IMR-90 (cell line): ENCODE measurements at regions not wholly inside any gene's neighbourhood (a gene's known extent, or its start where the extent isn't known, plus 50 kb on each side); places are given as distances from the start of the nearest gene placed in this dataset.
A peak's percentile ranks its signal among the peaks of the same experiment; 100 is the strongest.

Source experiments
- ATAC-seq: fragments of 200-7000 bp; cut with Tn5 transposase; 2 replicates; pipeline ENCODE4 v1.9.1; 2020; ENCODE audit warnings: low read depth, mild to moderate bottlenecking, moderate library complexity
- BruUV-seq: library from RNA; stranded (reverse); fragments of 400-500 nt; replicated peaks from 2 replicates; lab custom pipeline; 2021; lab: Mats Ljungman, UMichigan
- CTCF ChIA-PET: fragments of 300-600 bp; formaldehyde crosslinking; extraction: SDS; loops from one replicate; lab custom pipeline; 2021; ENCODE audit warnings: antibody characterized with exemption; lab: Yijun Ruan, JAX
- POLR2A ChIA-PET: fragments of 300-600 bp; sonication (Branson Sonifier 250); formaldehyde crosslinking; loops from one replicate; lab custom pipeline; 2022; ENCODE audit warnings: antibody characterized with exemption; ENCODE audit not compliant: unreplicated experiment; lab: Charles Lee
- DNase-seq: peaks from one replicate; pipeline ENCODE4 v3.0.0; 2013
- H2AFZ ChIP-seq: replicated peaks from 2 replicates; pipeline ENCODE3; 2013; ENCODE audit warnings: low read length, mild to moderate bottlenecking; ENCODE audit not compliant: poor library complexity
- H2AK5ac ChIP-seq: 2 replicates; pipeline ENCODE4 v1.6.1; 2013; ENCODE audit warnings: low read depth, low read length, inconsistent platforms
- H2AK9ac ChIP-seq: replicated peaks from 2 replicates; pipeline ENCODE3; 2013; ENCODE audit warnings: mild to moderate bottlenecking, low read depth, low read length, moderate library complexity; ENCODE audit not compliant: poor library complexity
- H2BK120ac ChIP-seq: 2 replicates; pipeline ENCODE4 v1.6.1; 2013; ENCODE audit warnings: low read depth, low read length, inconsistent platforms
- H2BK15ac ChIP-seq: 3 replicates; pipeline ENCODE4 v1.6.1; 2013; ENCODE audit warnings: low read depth, low read length, inconsistent platforms
- H2BK20ac ChIP-seq: 2 replicates; pipeline ENCODE4 v1.6.1; 2013; ENCODE audit warnings: low read depth, mild to moderate bottlenecking, inconsistent platforms, low read length, moderate library complexity
- H2BK5ac ChIP-seq: 2 replicates; pipeline ENCODE4 v1.6.1; 2013; ENCODE audit warnings: mild to moderate bottlenecking, low read depth, low read length, inconsistent platforms; ENCODE audit not compliant: poor library complexity, severe bottlenecking
- H3K14ac ChIP-seq: replicated peaks from 2 replicates; pipeline ENCODE4 v1.6.1; 2013; ENCODE audit warnings: low read depth, low read length, inconsistent platforms
- H3K18ac ChIP-seq: 2 replicates; pipeline ENCODE4 v1.6.1; 2013; ENCODE audit warnings: low read depth, low read length, control low read depth
- H3K23ac ChIP-seq: 2 replicates; pipeline ENCODE4 v1.6.1; 2013; ENCODE audit warnings: low read depth, low read length, inconsistent platforms
- H3K27ac ChIP-seq: 2 replicates; pipeline ENCODE4 v1.5.1; 2013; ENCODE audit warnings: mild to moderate bottlenecking, control low read depth, low read length; ENCODE audit not compliant: insufficient read depth
- H3K27me3 ChIP-seq: 2 replicates; pipeline ENCODE4 v1.6.1; 2013; ENCODE audit warnings: low read length; ENCODE audit not compliant: control insufficient read depth, insufficient read depth
- H3K36me3 ChIP-seq: 2 replicates; pipeline ENCODE4 v1.6.1; 2013; ENCODE audit warnings: low read length, mixed read lengths; ENCODE audit not compliant: control insufficient read depth, insufficient read depth
- H3K4ac ChIP-seq: 2 replicates; pipeline ENCODE4 v1.6.1; 2013; ENCODE audit warnings: low read depth, low read length, inconsistent platforms
- H3K4me1 ChIP-seq: 2 replicates; pipeline ENCODE4 v1.6.1; 2013; ENCODE audit warnings: low read length, mixed read lengths; ENCODE audit not compliant: control insufficient read depth, insufficient read depth
- H3K4me2 ChIP-seq: 2 replicates; pipeline ENCODE4 v1.6.1; 2013; ENCODE audit warnings: low read depth, mild to moderate bottlenecking, control low read depth, low read length, moderate library complexity
- H3K4me3 ChIP-seq: 2 replicates; pipeline ENCODE4 v1.5.1; 2013; ENCODE audit warnings: low read depth, mild to moderate bottlenecking, control low read depth, low read length, moderate library complexity; ENCODE audit not compliant: insufficient read depth
- H3K56ac ChIP-seq: 2 replicates; pipeline ENCODE4 v1.6.1; 2013; ENCODE audit warnings: low read length, inconsistent platforms; ENCODE audit not compliant: insufficient read depth; ENCODE audit errors: extremely low read depth
- H3K79me1 ChIP-seq, 2 experiments: 2 replicates each; pipeline ENCODE4 v1.6.1; 2013; ENCODE audit warnings: low read length in 2 of 2, inconsistent platforms in 1 of 2, low read depth in 1 of 2
- H3K9ac ChIP-seq: 2 replicates; pipeline ENCODE4 v1.6.1; 2013; ENCODE audit warnings: low read depth, low read length, control low read depth
- H3K9me1 ChIP-seq: 2 replicates; pipeline ENCODE4 v1.6.1; 2013; ENCODE audit warnings: low read length, inconsistent platforms; ENCODE audit not compliant: insufficient read depth
- H3K9me3 ChIP-seq: 2 replicates; pipeline ENCODE4 v1.6.1; 2013; ENCODE audit warnings: low read length; ENCODE audit not compliant: control insufficient read depth, insufficient read depth
- H4K20me1 ChIP-seq: 2 replicates; pipeline ENCODE4 v1.6.1; 2013; ENCODE audit warnings: low read length, inconsistent platforms; ENCODE audit not compliant: insufficient read depth
- H4K5ac ChIP-seq: 2 replicates; pipeline ENCODE4 v1.6.1; 2013; ENCODE audit warnings: mild to moderate bottlenecking, low read depth, low read length, control low read depth
- H4K8ac ChIP-seq, 2 experiments: 2 replicates each; pipeline ENCODE4 v1.6.1; 2013; ENCODE audit warnings: low read depth in 2 of 2, low read length in 2 of 2, control low read depth in 1 of 2, inconsistent platforms in 1 of 2
- H4K91ac ChIP-seq: 2 replicates; pipeline ENCODE4 v1.6.1; 2013; ENCODE audit warnings: low read depth, low read length, inconsistent platforms; ENCODE audit not compliant: insufficient read depth
- CEBPB ChIP-seq: IDR thresholded peaks from 2 replicates; pipeline ENCODE4 v1.6.1; 2012; ENCODE audit warnings: low read depth, low read length, improper control_type of control experiment
- CHD1 ChIP-seq: IDR thresholded peaks from 2 replicates; pipeline ENCODE4 v1.6.1; 2012; ENCODE audit warnings: low read depth, low read length, improper control_type of control experiment
- FOS ChIP-seq: fragments of 150-350 bp; IDR thresholded peaks from 2 replicates; pipeline ENCODE4 v1.6.1; 2016; ENCODE audit warnings: low read depth, low read length
- MAFK ChIP-seq: IDR thresholded peaks from 2 replicates; pipeline ENCODE4 v1.6.1; 2012; ENCODE audit warnings: low read depth, low read length, improper control_type of control experiment
- RAD21 ChIP-seq: IDR thresholded peaks from 2 replicates; pipeline ENCODE4 v1.6.1; 2012; ENCODE audit warnings: low read length, improper control_type of control experiment
- RCOR1 ChIP-seq: IDR thresholded peaks from 2 replicates; pipeline ENCODE4 v1.6.1; 2012; ENCODE audit warnings: mild to moderate bottlenecking, low read length, improper control_type of control experiment; ENCODE audit not compliant: insufficient replicate concordance
- WGBS, 2 experiments: methylation state at CpG; one replicate each; pipeline versions ENCODE4 v1.1.5 to v1.1.7; 2013; ENCODE audit warnings: missing lambda C conversion rate in 2 of 2; ENCODE audit not compliant: insufficient read length in 1 of 2; ENCODE audit errors: extremely low coverage in 2 of 2; 5-methylcytosine and 5-hydroxymethylcytosine counted together
- dilution Hi-C: fragments of 300-500 bp; cut with HindIII; formaldehyde crosslinking; loops from one replicate; pipeline ENCODE4 v1.14.3; 2018; ENCODE audit warnings: low sequenced_read_pairs; ENCODE audit not compliant: unreplicated experiment
- in situ Hi-C: fragments of 300-500 bp; cut with MboI; formaldehyde crosslinking; loops from 3 replicates; pipeline ENCODE4 v1.14.3; 2019; ENCODE audit warnings: low sequenced_read_pairs, inconsistent platforms, mixed read lengths
- intact Hi-C: fragments of 100-400 bp; cut with micrococcal nuclease; formaldehyde crosslinking; loops from 2 replicates; pipeline ENCODE4 v1.10.0; 2022
- TF ChIP-seq, protein P1 (sequence below): conservative IDR thresholded peaks from 2 replicates; pipeline ENCODE4 v1.5.1; 2012; ENCODE audit warnings: mild to moderate bottlenecking, low read depth, low read length, improper control_type of control experiment

DNA sequence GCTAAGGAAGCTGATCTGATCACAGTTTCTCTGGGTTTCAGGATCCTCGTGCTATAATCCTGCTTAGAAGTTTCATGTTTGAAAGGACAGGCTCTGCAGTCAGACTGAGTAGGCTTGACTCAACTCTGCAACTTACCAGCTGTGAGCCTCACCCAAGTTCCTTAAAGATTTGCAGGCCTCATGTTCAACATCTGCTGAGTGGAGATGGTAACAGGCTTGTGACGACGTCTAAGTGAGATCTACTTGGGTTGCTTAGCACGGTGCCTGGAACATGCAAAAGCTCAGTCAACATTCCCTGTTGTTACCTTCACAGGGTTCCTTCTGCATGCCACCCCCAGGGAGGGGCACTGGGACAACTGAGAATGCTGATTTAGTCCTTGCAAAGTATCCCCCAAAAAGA lies 164.2 kb downstream of the C1D start:
- H2AK9ac ChIP-seq: no peak overlapping the region
- H3K9me1 ChIP-seq: 0 out of 2 replicates have a peak, but pooled peaks cover under 1% of the 10 kb centered on the region
- H4K8ac ChIP-seq: no peak overlapping the region
- CTCF ChIA-PET: no interaction called here
- no CpG with 5 or more reads among the region's 4 CpGs for whole genome bisulfite sequencing, 2 experiments
- H3K9ac ChIP-seq: no peak overlapping the region
- BruUV-seq: no TSS peak
- no peaks in the 10 kb centered on the region for H4K20me1 ChIP-seq
- intact Hi-C loops: no loop called here
- no peak overlapping the region for H3K56ac ChIP-seq
- H4K91ac ChIP-seq: no peak overlapping the region
- no peaks in the 10 kb centered on the region for H3K36me3 ChIP-seq
- H2BK120ac ChIP-seq: no peak overlapping the region
- no peak overlapping the region for H3K23ac ChIP-seq
- dilution Hi-C loops: no loop called here
- no peak overlapping the region for H2AFZ ChIP-seq
- H2AK5ac ChIP-seq: no peak overlapping the region
- no peaks in the 10 kb centered on the region for H3K27me3 ChIP-seq
- ATAC-seq (no peak), DNase-seq (peak; percentile 10)
- no peak overlapping the region for H3K18ac ChIP-seq
- no peak overlapping the region for H4K5ac ChIP-seq
- in situ Hi-C loops: no loop called here
- H3K9me3 ChIP-seq: peaks cover 5% of the 10 kb centered on the region
- no peak overlapping the region for H2BK5ac ChIP-seq
- H3K79me1 ChIP-seq: no peaks in the 10 kb centered on the region
- no peak overlapping the region for H3K4me2 ChIP-seq
- TF ChIP-seq CEBPB (no peak), FOS (no peak), RAD21 (no peak), RCOR1 (no peak), MAFK (no peak), CHD1 (no peak)
- TF ChIP-seq, protein P1, sequence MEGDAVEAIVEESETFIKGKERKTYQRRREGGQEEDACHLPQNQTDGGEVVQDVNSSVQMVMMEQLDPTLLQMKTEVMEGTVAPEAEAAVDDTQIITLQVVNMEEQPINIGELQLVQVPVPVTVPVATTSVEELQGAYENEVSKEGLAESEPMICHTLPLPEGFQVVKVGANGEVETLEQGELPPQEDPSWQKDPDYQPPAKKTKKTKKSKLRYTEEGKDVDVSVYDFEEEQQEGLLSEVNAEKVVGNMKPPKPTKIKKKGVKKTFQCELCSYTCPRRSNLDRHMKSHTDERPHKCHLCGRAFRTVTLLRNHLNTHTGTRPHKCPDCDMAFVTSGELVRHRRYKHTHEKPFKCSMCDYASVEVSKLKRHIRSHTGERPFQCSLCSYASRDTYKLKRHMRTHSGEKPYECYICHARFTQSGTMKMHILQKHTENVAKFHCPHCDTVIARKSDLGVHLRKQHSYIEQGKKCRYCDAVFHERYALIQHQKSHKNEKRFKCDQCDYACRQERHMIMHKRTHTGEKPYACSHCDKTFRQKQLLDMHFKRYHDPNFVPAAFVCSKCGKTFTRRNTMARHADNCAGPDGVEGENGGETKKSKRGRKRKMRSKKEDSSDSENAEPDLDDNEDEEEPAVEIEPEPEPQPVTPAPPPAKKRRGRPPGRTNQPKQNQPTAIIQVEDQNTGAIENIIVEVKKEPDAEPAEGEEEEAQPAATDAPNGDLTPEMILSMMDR: no peak
- POLR2A ChIA-PET: interaction anchor here (0.7 kb wide), 1 partner anchor 21 kb away, joined by 3 read pairs; no protein-coding TSS in a partner anchor
- no peak overlapping the region for H2BK20ac ChIP-seq
- H3K4ac ChIP-seq: no peak overlapping the region
- no peak overlapping the region for H3K4me3 ChIP-seq
- no peak overlapping the region for H3K27ac ChIP-seq
- H3K14ac ChIP-seq: no peak overlapping the region
- no peaks in the 10 kb centered on the region for H3K4me1 ChIP-seq
- H2BK15ac ChIP-seq: no peak overlapping the region
